ENCODE measurements at regions not wholly inside any gene's neighbourhood (a gene's known extent, or its start where the extent isn't known, plus 50 kb on each side); places are given as distances from the start of the nearest gene placed in this dataset.

DNA sequence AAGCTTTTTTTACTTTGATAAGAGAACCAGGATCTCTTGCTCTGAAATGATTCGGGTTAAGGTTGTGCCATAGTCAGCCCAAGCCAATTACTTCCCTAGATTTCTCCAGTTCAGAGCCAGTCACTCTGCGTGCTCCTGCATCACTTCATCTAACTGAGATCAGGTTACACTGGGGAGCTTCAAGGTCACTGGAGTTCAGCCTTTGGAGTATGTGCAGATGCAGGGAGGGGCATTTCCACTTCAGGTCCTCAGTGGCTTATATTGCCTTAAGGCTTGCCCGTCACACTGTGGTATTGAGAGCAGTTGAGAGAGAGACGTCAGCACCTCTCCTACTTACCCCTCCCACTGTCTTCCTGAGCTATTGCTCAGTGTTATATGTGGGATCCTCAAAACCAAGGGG, 317.8 kb downstream of the EPHA4 start:
- TF ChIP-seq, protein P1, sequence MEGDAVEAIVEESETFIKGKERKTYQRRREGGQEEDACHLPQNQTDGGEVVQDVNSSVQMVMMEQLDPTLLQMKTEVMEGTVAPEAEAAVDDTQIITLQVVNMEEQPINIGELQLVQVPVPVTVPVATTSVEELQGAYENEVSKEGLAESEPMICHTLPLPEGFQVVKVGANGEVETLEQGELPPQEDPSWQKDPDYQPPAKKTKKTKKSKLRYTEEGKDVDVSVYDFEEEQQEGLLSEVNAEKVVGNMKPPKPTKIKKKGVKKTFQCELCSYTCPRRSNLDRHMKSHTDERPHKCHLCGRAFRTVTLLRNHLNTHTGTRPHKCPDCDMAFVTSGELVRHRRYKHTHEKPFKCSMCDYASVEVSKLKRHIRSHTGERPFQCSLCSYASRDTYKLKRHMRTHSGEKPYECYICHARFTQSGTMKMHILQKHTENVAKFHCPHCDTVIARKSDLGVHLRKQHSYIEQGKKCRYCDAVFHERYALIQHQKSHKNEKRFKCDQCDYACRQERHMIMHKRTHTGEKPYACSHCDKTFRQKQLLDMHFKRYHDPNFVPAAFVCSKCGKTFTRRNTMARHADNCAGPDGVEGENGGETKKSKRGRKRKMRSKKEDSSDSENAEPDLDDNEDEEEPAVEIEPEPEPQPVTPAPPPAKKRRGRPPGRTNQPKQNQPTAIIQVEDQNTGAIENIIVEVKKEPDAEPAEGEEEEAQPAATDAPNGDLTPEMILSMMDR (IDR thresholded peaks at IDR 0.05), result no peak
- no peak for TF ChIP-seq POLR2AphosphoS5 (IDR thresholded peaks at IDR 0.05)
